ENCODE measurements at regions not wholly inside any gene's neighbourhood (a gene's known extent, or its start where the extent isn't known, plus 50 kb on each side); places are given as distances from the start of the nearest gene placed in this dataset.

DNA sequence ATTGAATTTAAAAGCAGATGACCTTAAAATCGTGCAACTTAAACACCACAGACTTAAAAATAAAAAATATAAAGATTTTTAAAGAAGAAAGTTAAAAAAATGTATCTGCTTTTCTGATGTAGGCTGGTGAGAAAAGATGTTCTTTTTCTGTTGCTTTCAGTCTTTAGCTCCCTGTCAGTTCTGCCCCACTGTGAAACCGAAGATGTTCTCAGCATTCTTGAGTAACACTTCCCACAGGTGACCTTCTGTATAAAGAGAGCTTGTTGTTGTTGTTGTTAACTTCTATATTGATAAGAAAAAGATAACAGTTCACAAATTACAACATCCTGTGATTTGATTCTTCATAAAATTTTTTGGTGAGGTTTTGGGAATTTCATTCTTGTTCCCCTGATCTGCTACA, 377.9 kb upstream of the RGS6 start:
- H4K8ac ChIP-seq (ENCODE audit: low read depth in 2 of 2, low read length in 2 of 2), result no peak overlapping the region
- no TSS peak for BruUV-seq (replicated peaks)

More for the DNA sequence above, 377.9 kb upstream of the RGS6 start:
- Histone ChIP-seq H4K5ac (ENCODE audit: low read depth, low read length) (no peak overlapping the region), H3K36me3 (ENCODE audit: control insufficient read depth, insufficient read depth, low read length) (no peaks in the 10 kb centered on the region; the same call in 1 of the 2 replicates), H3K18ac (ENCODE audit: low read depth, low read length) (no peak overlapping the region), H2BK120ac (ENCODE audit: low read depth, low read length) (no peak overlapping the region), H3K4ac (ENCODE audit: low read depth, low read length) (no peak overlapping the region), H3K79me1 (ENCODE audit: low read depth in 1 of 2, low read length in 2 of 2) (peaks cover 34 to 56% of the 10 kb centered on the region in 2 experiments), H2AK9ac (replicated peaks; ENCODE audit: low read depth, low read length, poor library complexity) (no peak overlapping the region), H3K4me1 (ENCODE audit: control insufficient read depth, insufficient read depth, low read length) (peaks cover 10% of the 10 kb centered on the region), H2BK15ac (ENCODE audit: low read depth, low read length) (no peak overlapping the region), H2AK5ac (ENCODE audit: low read depth, low read length) (no peak overlapping the region), H3K27ac (ENCODE audit: insufficient read depth, low read length) (no peak overlapping the region), H3K9ac (ENCODE audit: low read depth, low read length) (no peak overlapping the region), H3K27me3 (ENCODE audit: control insufficient read depth, insufficient read depth, low read length) (no peaks in the 10 kb centered on the region), H4K91ac (ENCODE audit: insufficient read depth, low read depth, low read length) (no peak overlapping the region), H3K9me1 (ENCODE audit: insufficient read depth, low read length) (peaks cover 10% of the 10 kb centered on the region), H3K4me2 (ENCODE audit: low read depth, low read length) (no peak overlapping the region), H2BK20ac (ENCODE audit: low read depth, low read length) (no peak overlapping the region), H3K4me3 (ENCODE audit: insufficient read depth, low read depth, low read length) (no peak overlapping the region), H2AFZ (replicated peaks; ENCODE audit: low read length, poor library complexity) (no peak overlapping the region), H4K20me1 (ENCODE audit: insufficient read depth, low read length) (peaks cover 18% of the 10 kb centered on the region), H3K14ac (replicated peaks; ENCODE audit: low read depth, low read length) (no peak overlapping the region), H3K56ac (ENCODE audit: extremely low read depth, insufficient read depth, low read length) (no peak overlapping the region), H3K23ac (ENCODE audit: low read depth, low read length) (no peak overlapping the region), H3K9me3 (ENCODE audit: control insufficient read depth, insufficient read depth, low read length) (no peaks in the 10 kb centered on the region), H2BK5ac (ENCODE audit: low read depth, low read length, poor library complexity, severe bottlenecking) (no peak overlapping the region)
- dilution Hi-C loops (cut with HindIII; ENCODE audit: low sequenced_read_pairs, unreplicated experiment), result no loop called here
- intact Hi-C loops (cut with micrococcal nuclease), result loop anchor here (5.0 kb wide), 1 partner anchor 303 kb away; no protein-coding TSS in a partner anchor
- no CpG with 5 or more reads among the region's 2 CpGs for WGBS, 2 experiments (ENCODE audit: extremely low coverage in 2 of 2, insufficient read length in 1 of 2)
- TF ChIP-seq, protein P1, sequence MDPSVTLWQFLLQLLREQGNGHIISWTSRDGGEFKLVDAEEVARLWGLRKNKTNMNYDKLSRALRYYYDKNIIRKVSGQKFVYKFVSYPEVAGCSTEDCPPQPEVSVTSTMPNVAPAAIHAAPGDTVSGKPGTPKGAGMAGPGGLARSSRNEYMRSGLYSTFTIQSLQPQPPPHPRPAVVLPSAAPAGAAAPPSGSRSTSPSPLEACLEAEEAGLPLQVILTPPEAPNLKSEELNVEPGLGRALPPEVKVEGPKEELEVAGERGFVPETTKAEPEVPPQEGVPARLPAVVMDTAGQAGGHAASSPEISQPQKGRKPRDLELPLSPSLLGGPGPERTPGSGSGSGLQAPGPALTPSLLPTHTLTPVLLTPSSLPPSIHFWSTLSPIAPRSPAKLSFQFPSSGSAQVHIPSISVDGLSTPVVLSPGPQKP (IDR thresholded peaks at IDR 0.05; ENCODE audit: borderline replicate concordance, low read depth, low read length), result no peak
- TF ChIP-seq RCOR1 (IDR thresholded peaks at IDR 0.05; ENCODE audit: insufficient replicate concordance, low read length) (no peak), RAD21 (IDR thresholded peaks at IDR 0.05; ENCODE audit: low read length) (no peak), MAZ (IDR thresholded peaks at IDR 0.05; ENCODE audit: borderline replicate concordance, low read depth, low read length) (no peak), CEBPB (IDR thresholded peaks at IDR 0.05; ENCODE audit: low read depth, low read length) (no peak), BHLHE40 (IDR thresholded peaks at IDR 0.05; ENCODE audit: low read depth, low read length) (no peak), CHD1 (IDR thresholded peaks at IDR 0.05; ENCODE audit: low read depth, low read length) (no peak), MAFK (IDR thresholded peaks at IDR 0.05; ENCODE audit: low read depth, low read length) (no peak), MXI1 (IDR thresholded peaks at IDR 0.05; ENCODE audit: borderline replicate concordance, low read depth, low read length) (no peak), FOS (IDR thresholded peaks at IDR 0.05; ENCODE audit: low read depth, low read length) (no peak), RFX5 (IDR thresholded peaks at IDR 0.05; ENCODE audit: low read depth, low read length) (no peak), POLR2A (IDR thresholded peaks at IDR 0.05; ENCODE audit: low read depth, low read length) (no peak)
- ChIA-PET POLR2A (ENCODE audit: unreplicated experiment) (no interaction called here), CTCF (no interaction called here)
- in situ Hi-C loops (cut with MboI; ENCODE audit: low sequenced_read_pairs), result no loop called here
- ATAC-seq (ENCODE audit: low read depth) (no peak), DNase-seq (no peak)
